ENCODE measurements at regions not wholly inside any gene's neighbourhood (a gene's known extent, or its start where the extent isn't known, plus 50 kb on each side); places are given as distances from the start of the nearest gene placed in this dataset.

DNA sequence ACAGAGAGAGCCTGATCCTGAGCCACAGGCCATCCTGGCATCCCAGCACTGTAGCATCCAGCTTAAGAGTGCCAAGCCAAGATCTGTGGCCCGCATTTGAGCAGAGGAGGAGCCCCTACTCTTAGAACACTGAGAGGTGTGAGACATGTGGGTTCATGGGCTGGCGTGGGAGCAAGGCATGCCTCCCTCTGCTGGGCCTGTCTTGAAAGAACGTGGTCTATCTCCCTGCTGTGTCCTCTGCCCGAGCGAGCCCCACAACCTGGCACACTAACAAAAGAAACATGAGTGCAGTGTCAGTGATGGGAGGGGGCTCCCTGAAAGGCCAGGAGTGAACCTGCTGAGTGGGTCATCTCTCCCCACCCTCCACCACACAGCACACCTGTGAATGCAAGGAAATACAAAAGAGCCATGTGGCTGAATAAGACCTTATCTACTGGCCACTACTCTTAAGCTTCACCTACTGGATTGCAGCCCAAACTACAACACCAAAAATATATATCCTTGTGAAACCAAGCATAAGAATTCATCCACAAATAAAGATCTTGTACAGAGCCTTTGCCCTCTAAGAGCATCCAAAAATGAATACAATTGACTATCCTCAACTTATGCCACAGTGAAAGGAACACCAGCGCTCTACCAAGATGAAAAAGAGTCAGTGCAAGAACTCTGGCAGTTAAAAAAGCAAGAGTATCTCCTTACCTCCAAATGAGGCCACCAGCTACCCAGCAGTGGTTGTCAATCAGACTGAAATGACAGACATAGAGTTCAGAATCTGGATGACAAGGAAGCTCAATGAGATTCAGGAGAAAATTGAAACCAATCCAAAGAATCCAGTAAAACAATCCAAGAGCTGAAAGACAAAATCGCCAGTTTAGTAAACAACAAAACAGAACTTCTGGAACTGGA is 259.4 kb upstream of the DAB1 start:
- DNase-seq (ENCODE audit: low read depth in 4 of 4, low spot score in 1 of 4): no peak

DNA sequence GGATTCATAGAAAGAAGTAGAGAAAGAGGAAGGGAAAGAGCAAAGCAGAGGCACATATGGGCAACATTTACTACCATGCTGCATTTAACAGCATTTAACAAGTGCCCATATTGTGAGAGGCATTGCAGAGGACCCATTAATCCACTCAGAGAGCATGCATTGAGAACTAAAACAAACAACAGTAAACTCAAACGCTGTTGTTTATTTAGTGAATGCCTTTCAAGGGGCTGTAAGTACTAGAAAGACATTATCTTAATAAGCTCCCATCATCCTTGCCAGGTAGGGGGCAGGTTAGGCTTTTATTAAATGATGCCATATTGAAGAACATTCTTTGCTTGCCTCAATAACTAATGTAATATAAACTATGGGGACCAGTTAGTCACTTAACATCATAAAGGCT is 254.3 kb upstream of the DAB1 start:
- DNase-seq (ENCODE audit: low read depth in 4 of 4, low spot score in 1 of 4): no peak

DNA sequence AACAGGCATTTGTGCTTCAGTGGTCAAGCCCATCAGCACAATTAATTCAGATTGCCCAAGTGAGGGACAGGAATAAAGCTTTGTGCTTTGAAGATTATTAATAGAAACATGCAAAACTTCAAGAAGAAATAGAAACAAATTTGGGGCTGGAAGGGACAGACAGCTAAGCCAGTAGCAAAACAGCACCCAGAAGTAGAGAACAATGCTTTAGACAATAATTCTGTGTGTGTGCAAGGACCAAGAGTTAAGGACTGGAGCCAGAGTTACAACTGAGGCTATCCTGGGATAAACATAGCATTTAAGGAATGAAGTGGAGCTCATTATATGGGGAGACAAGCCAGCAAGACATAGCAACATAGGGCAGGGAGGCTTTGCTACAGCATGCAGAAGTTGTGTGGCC is 251.9 kb upstream of the DAB1 start:
- DNase-seq (ENCODE audit: low read depth in 4 of 4, low spot score in 1 of 4): no peak

DNA sequence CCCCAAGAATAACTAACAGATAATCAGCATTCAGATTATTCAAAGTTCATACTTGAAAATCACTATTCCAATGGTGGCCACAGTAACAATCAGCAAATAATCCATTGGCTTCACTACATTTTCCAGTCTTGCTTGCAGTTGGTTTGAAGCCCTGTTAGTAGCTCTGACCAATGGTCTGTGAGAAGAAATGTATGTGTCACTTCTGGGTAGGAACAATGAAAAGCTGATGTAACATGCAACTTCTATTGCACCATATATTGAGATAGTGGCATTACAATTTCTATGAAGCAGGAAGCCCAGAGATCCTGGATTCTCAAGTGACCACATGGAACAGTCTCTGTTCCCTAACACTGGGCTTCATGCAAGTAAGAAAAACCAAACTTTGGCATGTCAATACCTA is 250.9 kb upstream of the DAB1 start:
- DNase-seq (ENCODE audit: low read depth in 4 of 4, low spot score in 1 of 4): no peak

DNA sequence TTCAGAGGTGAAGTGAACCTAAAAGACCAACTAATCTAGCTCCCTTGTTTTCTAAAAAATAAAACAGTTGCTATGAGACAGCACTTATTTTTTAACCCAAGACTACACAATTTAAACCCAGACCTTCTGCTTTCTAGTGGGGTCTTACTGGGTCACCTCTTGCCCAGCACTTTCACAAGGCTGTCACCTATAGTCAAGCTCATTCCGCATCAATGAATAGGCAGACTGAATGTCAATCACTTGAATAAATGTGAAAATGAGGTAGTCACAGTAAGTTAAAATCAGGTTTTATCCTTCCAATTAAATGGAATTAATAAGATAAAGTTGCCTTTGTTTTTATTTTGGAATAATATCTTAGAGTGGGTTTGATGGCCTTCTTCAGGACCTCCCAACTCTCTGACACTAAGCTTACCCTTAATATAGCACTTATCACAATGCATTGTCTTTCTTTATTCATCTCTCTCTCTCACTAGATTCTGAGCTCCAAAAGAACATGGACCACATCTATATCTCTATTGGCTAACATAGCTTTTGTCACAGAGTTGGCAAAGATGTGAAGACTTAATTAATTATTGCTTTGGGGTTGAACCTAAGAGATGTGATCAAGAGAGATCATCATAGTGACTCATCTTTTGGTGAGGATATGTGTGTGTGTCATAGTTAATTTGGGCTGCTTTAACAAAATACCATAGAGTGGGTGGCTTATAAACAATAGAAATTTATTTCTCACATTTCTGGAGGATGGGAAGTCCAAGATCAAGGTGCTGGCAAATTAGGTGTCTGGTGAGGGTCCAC is 248.7 kb upstream of the DAB1 start:
- no peak for DNase-seq (ENCODE audit: low read depth in 4 of 4, low spot score in 1 of 4)

DNA sequence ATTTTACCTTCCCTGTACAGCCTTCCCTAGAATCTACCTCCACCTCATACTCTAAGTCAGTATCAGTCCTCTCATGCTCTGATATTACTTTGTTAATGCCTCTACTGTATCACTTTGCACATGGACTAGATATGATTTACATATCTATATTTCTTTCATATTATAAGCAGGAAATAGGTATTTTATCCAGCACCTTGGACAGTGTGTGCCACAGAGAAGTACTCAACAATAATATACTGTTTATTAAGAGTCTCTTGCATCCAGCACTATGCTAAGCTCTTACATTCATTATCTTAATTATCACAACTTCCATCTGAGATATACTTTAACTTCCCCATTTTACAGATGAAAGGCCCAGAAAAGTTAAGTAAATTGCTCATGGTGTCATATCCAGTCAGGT is 247.9 kb upstream of the DAB1 start:
- DNase-seq (ENCODE audit: low read depth in 4 of 4, low spot score in 1 of 4): no peak

DNA sequence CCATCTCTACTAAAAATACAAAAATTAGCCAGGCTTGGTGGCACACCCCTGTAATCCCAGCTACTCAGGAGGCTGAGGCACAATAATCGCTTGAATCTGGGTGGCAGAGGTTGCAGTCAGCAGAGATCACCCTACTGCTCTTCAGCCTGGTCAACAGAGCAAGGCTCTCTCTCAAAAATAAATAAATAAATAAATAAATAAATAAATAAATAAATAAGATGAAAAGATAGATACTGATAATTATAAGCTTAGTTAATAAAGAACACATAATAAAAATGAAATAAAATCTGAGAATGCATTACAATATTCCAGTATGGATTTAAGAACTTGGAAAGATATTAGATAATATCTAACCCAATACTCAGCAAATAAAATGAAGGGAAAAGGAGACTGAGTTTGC is 235.9 kb upstream of the DAB1 start:
- DNase-seq (ENCODE audit: low read depth in 4 of 4, low spot score in 1 of 4): no peak

DNA sequence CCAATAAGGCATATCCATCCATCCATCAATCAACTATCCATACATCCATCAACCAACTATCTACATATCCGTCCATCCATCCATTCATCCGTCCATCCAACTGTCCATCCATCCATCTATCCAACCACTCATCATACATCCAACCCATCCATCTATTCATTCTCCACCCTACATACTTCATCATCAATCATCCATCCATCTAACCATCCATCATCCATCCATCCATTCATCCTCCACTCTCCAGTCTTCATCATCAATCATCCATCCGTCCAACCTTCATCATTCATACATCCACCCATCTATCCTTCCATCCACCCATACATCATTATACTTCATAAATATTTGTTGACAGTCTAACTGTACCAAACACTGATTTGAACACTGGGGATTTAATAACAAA is 231.3 kb upstream of the DAB1 start:
- DNase-seq (ENCODE audit: low read depth in 4 of 4, low spot score in 1 of 4): no peak

DNA sequence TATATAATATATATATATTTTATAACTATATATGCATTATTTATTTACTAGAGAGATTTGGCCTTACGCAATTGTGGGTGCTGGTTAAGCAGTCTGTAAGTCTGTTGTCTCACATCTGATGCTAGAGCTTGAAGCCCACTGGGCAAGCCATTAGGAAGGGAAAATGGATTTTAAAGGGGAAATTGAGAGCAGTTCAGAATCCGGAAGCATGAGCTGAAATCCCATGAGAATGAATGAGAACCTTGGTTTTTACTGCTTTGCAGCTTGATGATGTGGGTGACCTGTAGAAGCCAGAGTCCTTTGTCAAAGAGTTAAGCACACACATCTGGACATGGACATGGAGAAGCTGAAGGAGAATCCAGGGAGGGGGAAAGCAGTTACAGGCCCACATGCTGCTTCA is 220.8 kb upstream of the DAB1 start:
- DNase-seq (ENCODE audit: low read depth in 4 of 4, low spot score in 1 of 4): no peak

DNA sequence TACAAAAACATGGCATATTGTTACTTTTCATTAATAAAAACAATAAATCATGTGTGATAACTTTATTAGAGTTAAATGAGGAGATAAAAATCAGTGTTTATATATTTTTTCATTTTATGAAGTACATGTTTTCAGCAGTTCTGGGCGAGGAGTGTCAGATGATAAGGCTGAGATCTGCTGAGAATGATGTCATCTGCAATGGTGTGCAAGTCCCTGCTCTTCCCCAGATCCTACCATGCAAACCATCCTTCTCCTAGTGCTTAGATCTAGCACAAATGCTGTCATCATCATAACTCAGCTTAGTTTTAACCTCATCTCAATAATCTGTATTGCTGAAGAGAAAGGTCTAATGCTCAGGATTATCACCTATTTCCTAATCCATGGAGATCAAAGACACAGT is 214.4 kb upstream of the DAB1 start:
- no peak for DNase-seq (ENCODE audit: low read depth in 4 of 4, low spot score in 1 of 4)

DNA sequence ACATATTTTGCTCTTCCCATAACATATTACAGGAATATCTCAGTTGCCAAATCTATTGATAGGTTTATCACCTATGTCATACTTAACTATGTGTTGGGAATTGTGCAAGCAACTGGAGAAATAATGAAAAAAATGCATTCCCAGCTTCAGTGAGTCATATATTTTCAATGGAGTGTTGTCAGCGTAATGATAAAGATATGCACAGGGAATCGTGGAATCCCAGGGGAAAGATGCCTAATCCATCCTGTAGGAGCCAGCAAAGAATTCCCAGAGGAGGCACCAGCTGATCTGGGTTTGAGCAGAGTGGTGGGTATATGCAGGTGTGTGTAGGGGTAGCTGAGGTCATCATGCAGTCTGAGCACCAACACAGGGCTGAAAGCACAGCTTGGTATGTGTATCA is 213.3 kb upstream of the DAB1 start:
- no peak for DNase-seq (ENCODE audit: low read depth in 4 of 4, low spot score in 1 of 4)

DNA sequence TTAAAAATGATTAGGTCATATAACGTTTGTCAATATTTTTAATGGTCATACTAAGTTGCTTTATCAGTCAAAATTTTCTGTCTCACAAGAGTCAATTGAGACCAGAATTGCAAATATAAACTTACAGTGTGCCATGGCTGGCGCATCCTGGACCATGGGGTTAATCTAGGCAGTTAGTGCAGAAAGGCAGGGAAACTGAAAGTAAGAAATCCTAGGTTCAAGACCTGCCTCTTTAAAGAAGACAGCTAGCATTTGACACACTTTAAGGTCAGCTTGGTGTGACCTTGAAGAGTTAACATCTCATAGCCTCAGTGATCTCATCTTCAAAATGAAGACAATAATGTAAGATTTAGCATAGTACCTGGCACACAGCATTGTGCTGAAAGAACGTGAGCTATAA is 210.0 kb upstream of the DAB1 start:
- DNase-seq (ENCODE audit: low read depth in 4 of 4, low spot score in 1 of 4): no peak

DNA sequence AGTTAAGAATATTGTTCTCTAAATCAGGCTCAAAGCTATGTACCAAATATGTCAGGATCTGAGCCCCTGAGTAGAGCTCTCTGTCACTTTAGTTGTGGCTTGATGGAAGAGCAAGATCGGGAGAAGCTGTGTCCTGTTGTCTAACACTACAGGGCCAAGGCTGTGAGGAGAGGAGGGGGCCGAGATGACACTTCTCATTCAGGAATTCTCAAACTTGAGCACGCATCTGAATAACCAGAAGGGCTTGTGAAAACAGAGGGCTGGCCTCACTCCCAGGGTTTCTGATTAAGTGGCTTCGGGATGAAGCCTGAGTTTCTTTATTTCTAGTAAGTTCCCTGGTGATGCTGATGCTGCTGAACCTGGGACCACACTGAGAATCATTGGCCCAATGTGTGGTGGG is 209.2 kb upstream of the DAB1 start:
- DNase-seq (ENCODE audit: low read depth in 4 of 4, low spot score in 1 of 4): no peak

DNA sequence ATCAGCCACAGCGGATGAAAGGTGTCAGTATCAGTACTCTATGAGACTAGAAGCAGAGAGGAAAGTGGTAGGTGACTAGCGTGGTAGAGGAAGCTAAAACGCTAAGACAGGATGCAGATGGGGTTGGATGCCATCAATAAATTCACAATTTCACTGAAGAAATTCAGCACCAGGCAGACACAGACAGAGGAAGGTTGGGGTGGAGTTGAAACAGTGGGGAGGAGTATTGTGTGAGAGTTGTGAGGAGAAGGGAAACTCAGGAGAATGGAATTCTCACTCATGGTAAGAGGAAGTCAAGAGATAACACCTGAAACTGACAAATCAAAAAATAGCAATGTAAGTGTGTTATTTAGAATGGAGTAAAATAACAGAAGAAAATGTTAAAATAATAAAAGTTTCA is 208.5 kb upstream of the DAB1 start:
- DNase-seq (ENCODE audit: low read depth in 4 of 4, low spot score in 1 of 4): no peak

DNA sequence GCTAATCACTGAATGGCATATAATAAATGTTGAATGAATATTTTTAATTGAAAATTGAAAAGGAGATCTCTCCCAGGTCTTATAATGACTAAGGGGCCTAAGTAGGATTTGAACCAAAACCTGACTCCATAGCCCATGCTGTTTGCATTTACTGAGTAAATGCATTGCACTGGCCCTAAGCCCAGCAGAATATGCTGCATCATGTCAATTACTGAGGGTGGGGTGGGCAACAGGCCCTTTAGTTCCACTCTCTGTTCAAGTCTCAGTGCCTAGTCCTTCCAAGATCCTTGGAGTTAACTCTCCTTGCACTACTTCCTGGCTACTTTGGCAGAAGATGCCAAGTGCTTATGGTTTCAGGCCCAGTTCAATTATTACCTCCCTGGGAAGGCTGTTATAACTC is 203.8 kb upstream of the DAB1 start:
- no peak for DNase-seq (ENCODE audit: low read depth in 4 of 4, low spot score in 1 of 4)

DNA sequence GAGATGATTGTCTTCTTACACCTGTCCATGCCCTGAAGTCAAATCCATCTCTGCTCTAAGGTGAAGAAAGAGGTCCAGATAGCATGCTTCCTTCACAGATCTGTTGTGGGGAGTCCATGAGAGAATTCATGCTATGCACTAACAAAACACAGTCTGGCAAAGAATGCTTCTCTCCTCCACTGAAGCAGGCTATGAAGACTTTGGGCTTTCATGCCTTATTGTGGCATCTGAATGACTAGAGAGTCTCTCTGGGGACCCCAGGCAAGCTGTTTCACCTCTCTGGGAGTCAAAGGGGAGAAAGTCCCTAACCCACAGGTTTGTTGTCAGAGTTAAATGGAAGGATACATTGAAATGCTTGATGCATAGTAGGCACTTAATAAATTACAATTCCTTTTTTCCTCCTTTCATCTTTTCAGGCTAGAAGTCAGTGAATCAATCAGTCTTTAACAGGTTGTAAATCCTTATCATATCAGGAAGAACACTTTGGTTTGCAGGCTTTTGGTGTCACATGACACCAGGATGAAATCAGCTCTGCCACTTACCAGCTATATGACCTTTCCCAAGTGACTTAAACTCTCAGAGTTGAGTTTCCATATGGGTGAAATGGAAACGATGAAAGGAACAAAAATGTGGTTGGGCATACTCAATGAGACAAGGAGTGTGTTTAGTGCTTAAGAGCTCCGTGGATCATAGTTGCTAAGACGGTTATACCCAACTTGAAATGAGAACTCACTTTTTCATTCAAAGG is 200.1 kb upstream of the DAB1 start:
- DNase-seq (ENCODE audit: low read depth in 4 of 4, low spot score in 1 of 4): no peak

DNA sequence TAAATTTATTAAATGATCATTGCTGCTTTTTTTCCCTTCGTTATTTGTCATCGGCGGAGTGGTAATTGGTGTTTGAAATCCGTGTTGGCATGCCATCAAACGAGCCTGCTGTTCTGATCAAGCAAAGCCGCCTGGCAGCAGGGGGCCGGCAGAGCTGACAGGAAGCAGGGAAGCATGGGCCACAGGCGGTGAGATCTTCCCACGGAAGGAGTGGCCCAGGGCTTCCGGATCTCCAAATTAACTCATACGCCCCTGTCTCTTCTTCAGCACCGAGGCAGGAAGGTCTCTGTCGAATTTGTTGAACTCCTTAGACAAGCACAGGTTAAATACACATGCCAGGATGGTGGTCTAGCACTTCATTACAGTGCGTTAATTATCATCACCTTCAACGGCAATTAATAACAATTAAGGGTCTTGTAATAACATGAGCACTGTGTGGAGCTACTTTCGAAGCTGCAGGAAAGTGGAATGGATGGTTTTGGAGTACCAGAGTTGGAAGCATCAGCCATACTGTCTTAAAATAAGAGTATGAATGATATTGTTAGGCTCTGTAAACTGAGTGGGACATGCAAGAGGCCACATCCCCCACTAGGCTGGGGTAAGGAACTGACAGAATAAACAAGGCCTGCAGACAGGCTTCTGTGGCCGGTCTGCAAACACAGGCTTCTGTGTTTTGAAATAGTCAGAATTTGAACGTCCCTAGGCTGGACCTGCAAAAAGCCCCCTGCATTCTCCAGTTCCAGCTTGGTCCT is 199.4 kb upstream of the DAB1 start:
- DNase-seq (ENCODE audit: low read depth in 4 of 4, low spot score in 1 of 4): no peak

DNA sequence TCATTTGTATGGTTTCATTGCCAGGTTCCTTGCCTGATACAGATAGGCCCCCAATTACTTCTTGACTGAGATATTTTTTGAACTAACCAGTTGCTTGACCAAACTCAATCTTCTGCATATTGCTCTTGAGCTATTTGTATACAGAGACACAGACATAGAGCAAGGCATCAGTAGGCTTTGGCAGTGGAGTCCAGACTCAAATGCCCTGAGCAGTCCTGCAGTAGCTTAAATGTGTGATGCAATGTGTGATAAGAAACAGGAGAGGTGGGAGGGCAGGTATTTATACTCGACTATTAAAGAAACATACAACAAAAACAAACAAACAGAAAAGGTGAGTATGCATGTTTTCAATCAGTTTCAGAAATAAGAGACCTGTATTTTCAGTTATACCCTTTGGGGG is 197.9 kb upstream of the DAB1 start:
- DNase-seq (ENCODE audit: low read depth in 4 of 4, low spot score in 1 of 4): no peak

DNA sequence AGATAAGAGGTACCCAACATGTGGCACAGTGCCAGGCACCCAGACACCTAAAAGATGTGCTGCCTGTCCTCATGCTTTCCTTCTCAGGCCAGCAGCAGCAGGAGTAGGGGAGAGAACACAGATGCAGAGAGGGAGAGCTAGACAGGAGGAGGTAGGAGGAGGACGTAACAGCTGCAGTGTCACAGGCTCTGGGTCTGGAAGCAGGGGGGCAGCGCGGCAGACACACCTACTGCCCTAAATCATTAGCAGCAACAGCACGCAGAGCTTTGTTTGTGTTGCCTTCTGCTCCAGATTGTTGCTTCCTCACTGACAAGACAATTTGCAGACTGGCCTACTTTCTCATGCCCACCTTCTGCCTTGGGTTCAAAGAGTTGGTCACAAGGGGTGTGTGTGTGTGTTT is 196.7 kb upstream of the DAB1 start:
- DNase-seq (ENCODE audit: low read depth in 4 of 4, low spot score in 1 of 4): no peak

DNA sequence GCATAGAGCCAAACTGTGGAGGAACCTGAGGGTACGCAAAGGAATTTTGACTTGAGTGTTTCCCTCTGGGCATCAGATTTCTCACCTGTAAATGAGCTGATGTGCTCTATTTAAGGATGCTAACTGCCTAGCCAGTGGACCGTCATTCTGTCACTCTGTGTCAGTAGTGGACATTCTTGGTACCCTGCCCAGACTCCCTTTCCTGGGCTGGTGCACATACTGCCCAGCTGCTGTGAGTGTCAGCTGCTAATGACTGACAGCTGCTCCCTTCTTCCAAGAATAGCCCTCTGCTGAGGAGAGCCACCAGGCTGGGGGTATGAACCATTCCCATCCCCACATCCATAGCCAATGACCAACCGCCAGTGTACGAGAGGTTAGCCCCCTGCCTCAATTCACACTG is 193.1 kb upstream of the DAB1 start:
- no peak for DNase-seq (ENCODE audit: low read depth in 4 of 4, low spot score in 1 of 4)

DNA sequence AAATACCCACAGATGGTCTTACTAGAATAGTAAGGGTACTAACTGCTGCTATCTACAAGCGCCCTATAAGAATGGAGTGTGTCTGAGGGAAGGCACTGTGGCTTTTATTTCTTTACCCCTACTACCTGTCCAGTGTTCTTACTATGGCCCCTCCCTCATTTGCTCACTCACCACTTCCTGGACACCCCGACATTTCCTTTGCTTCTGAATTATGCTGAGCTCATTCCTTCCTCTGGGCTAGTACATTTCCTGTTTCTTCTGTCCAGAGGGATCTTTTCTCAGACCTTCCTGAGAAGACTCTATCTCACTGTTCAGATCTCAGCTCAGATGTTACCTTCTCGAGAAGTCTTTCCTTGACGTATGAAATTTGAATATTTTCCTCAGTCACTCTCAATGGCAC is 192.1 kb upstream of the DAB1 start:
- no peak for DNase-seq (ENCODE audit: low read depth in 4 of 4, low spot score in 1 of 4)

Data from stimulated activated CD4-positive, alpha-beta T cell treated with anti-CD3 and anti-CD28 coated beads, Interleukin-1b, Interleukin-23, amount 100 ng/mL, for 24 hours (primary cell).